ENCODE measurements at regions not wholly inside any gene's neighbourhood (a gene's known extent, or its start where the extent isn't known, plus 50 kb on each side); places are given as distances from the start of the nearest gene placed in this dataset.

GRCh38 chr13:59346999-59347723, 816.6 kb downstream of the DIAPH3 start:
- H3K9me3 ChIP-seq (ENCODE audit: low read depth, low read length, poor library complexity, severe bottlenecking): no peaks in the 10 kb centered on the region
- no peak overlapping the region for H3K27ac ChIP-seq (ENCODE audit: low read depth, low read length, poor library complexity, severe bottlenecking)
- no TSS peak for BruUV-seq (replicated peaks)
- CTCF ChIA-PET: no interaction called here
- no peak for DNase-seq (ENCODE audit: low spot score)
- H3K4me3 ChIP-seq (ENCODE audit: low read depth, low read length, poor library complexity, severe bottlenecking): no peak overlapping the region
- no peaks in the 10 kb centered on the region for H3K4me1 ChIP-seq (ENCODE audit: insufficient read depth, low read length, poor library complexity, severe bottlenecking)
- intact Hi-C loops (cut with micrococcal nuclease; ENCODE audit: unreplicated experiment): no loop called here
- TF ChIP-seq CTCF (conservative IDR thresholded peaks at IDR 0.05; ENCODE audit: low read depth, low read length) (no peak), EZH2 (IDR thresholded peaks at IDR 0.05; ENCODE audit: borderline replicate concordance, low read depth, low read length, poor library complexity, severe bottlenecking) (no peak)
- H3K27me3 ChIP-seq (replicated peaks; ENCODE audit: insufficient read depth, low read depth, low read length, poor library complexity): no peaks in the 10 kb centered on the region
- H3K36me3 ChIP-seq (ENCODE audit: insufficient read depth, low read length, poor library complexity, severe bottlenecking): no peaks in the 10 kb centered on the region
- POLR2A ChIA-PET (ENCODE audit: low non-redundant PET): no interaction called here

- intact Hi-C loops (cut with micrococcal nuclease; ENCODE audit: unreplicated experiment): no loop called here
- H3K36me3 ChIP-seq (ENCODE audit: insufficient read depth, low read length, poor library complexity, severe bottlenecking): no peaks in the 10 kb centered on the region
- no peak overlapping the region for H3K4me3 ChIP-seq (ENCODE audit: low read depth, low read length, poor library complexity, severe bottlenecking)
- no peaks in the 10 kb centered on the region for H3K4me1 ChIP-seq (ENCODE audit: insufficient read depth, low read length, poor library complexity, severe bottlenecking)
- CTCF ChIA-PET: no interaction called here
- BruUV-seq (replicated peaks): no TSS peak
- H3K27ac ChIP-seq (ENCODE audit: low read depth, low read length, poor library complexity, severe bottlenecking): no peak overlapping the region
- no peak for TF ChIP-seq CTCF (conservative IDR thresholded peaks at IDR 0.05; ENCODE audit: low read depth, low read length)
- no peak for TF ChIP-seq EZH2 (IDR thresholded peaks at IDR 0.05; ENCODE audit: borderline replicate concordance, low read depth, low read length, poor library complexity, severe bottlenecking)
- POLR2A ChIA-PET (ENCODE audit: low non-redundant PET): no interaction called here
- no peaks in the 10 kb centered on the region for H3K27me3 ChIP-seq (replicated peaks; ENCODE audit: insufficient read depth, low read depth, low read length, poor library complexity)
- DNase-seq (ENCODE audit: low spot score): no peak
- H3K9me3 ChIP-seq (ENCODE audit: low read depth, low read length, poor library complexity, severe bottlenecking): no peaks in the 10 kb centered on the region
These were observed 815.1 kb downstream of the DIAPH3 start for GRCh38 chr13:59348617-59349016.

GRCh38 chr13:59352600-59352999, 811.1 kb downstream of the DIAPH3 start:
- Histone ChIP-seq H3K4me1 (ENCODE audit: insufficient read depth, low read length, poor library complexity, severe bottlenecking) (peaks cover 8% of the 10 kb centered on the region), H3K4me3 (ENCODE audit: low read depth, low read length, poor library complexity, severe bottlenecking) (no peak overlapping the region), H3K27ac (ENCODE audit: low read depth, low read length, poor library complexity, severe bottlenecking) (no peak overlapping the region), H3K27me3 (replicated peaks; ENCODE audit: insufficient read depth, low read depth, low read length, poor library complexity) (no peaks in the 10 kb centered on the region), H3K9me3 (ENCODE audit: low read depth, low read length, poor library complexity, severe bottlenecking) (no peaks in the 10 kb centered on the region), H3K36me3 (ENCODE audit: insufficient read depth, low read length, poor library complexity, severe bottlenecking) (no peaks in the 10 kb centered on the region)
- DNase-seq (ENCODE audit: low spot score): no peak
- ChIA-PET CTCF (no interaction called here), POLR2A (ENCODE audit: low non-redundant PET) (no interaction called here)
- intact Hi-C loops (cut with micrococcal nuclease; ENCODE audit: unreplicated experiment): no loop called here
- BruUV-seq (replicated peaks): no TSS peak
- no peak for TF ChIP-seq CTCF (conservative IDR thresholded peaks at IDR 0.05; ENCODE audit: low read depth, low read length)
- TF ChIP-seq EZH2 (IDR thresholded peaks at IDR 0.05; ENCODE audit: borderline replicate concordance, low read depth, low read length, poor library complexity, severe bottlenecking): no peak

All from A673 (cell line).